HCT116 (cell line): ENCODE measurements at regions not wholly inside any gene's neighbourhood (a gene's known extent, or its start where the extent isn't known, plus 50 kb on each side); places are given as distances from the start of the nearest gene placed in this dataset.

Experiments used
- ATAC-seq: fragments of 200-7000 bp; cut with Tn5 transposase; 2 replicates; pipeline ENCODE4 v1.9.1; 2020; ENCODE audit warnings: mild to moderate bottlenecking, moderate library complexity
- BruUV-seq: library from RNA; stranded (reverse); fragments of 400-500 nt; replicated peaks from 2 replicates; lab custom pipeline; 2021; lab: Mats Ljungman, UMichigan
- CTCF ChIA-PET: fragments of 300-600 bp; sonication (Branson Sonifier 250); formaldehyde crosslinking; loops from one replicate; lab custom pipeline; 2021; ENCODE audit warnings: antibody characterized with exemption; lab: Charles Lee
- POLR2A ChIA-PET: fragments of 300-600, 350-600 bp; sonication (Branson Sonifier 250); formaldehyde crosslinking; loops from one replicate; lab custom pipeline; 2021; ENCODE audit warnings: antibody characterized with exemption; lab: Charles Lee
- RAD21 ChIA-PET, 2 experiments: fragments of 300-600 bp; sonication (Branson Sonifier 250); formaldehyde crosslinking; loops; one replicate each; lab custom pipeline; 2023; ENCODE audit warnings: low total read pairs in 2 of 2; ENCODE audit not compliant: uncharacterized antibody in 2 of 2, unreplicated experiment in 2 of 2, low non-redundant PET in 1 of 2; lab: Charles Lee
- DNase-seq: peaks from one replicate; pipeline ENCODE4 v3.0.0-alpha.2; 2010; ENCODE audit warnings: low read depth, low spot score
- H2AFZ ChIP-seq: fragments of 200-600 bp; shearing (Covaris generic), sonication (generic); 2 replicates; pipeline ENCODE4 v1.6.1; 2017; ENCODE audit warnings: low read depth, mixed run types, mixed read lengths, antibody characterized with exemption, low read length; ENCODE audit not compliant: poor library complexity, severe bottlenecking
- H3K27ac ChIP-seq: 2 replicates; pipeline ENCODE4 v1.5.1; 2012; ENCODE audit warnings: low read depth, low read length
- H3K27me3 ChIP-seq: fragments of 200-600 bp; sonication (generic); 2 replicates; pipeline ENCODE4 v1.6.1; 2016; ENCODE audit warnings: mixed run types, low read length, mixed read lengths; ENCODE audit not compliant: insufficient read depth
- H3K36me3 ChIP-seq, 2 experiments: fragments of 200-500 bp in 1 of 2; fragments of 200-600 bp in 1 of 2; sonication (Bioruptor generic) in 1 of 2; sonication (generic) in 1 of 2; 2 replicates each; pipeline versions ENCODE4 v1.5.1 to v1.6.1; 2014 to 2016; ENCODE audit warnings: low read length in 2 of 2, inconsistent platforms in 1 of 2, mixed read lengths in 1 of 2, mixed run types in 1 of 2; ENCODE audit not compliant: insufficient read depth in 2 of 2, control insufficient read depth in 1 of 2
- H3K4me1 ChIP-seq, 2 experiments: fragments of 200-600 bp in 1 of 2; sonication (generic) in 1 of 2; 2 replicates each; pipeline versions ENCODE4 v1.5.1 to v1.6.1; 2012 to 2017; ENCODE audit warnings: low read length in 2 of 2, inconsistent platforms in 1 of 2, mild to moderate bottlenecking in 1 of 2, mixed read lengths in 1 of 2, mixed run types in 1 of 2, moderate library complexity in 1 of 2; ENCODE audit not compliant: insufficient read depth in 2 of 2, control insufficient read depth in 1 of 2
- H3K4me2 ChIP-seq: fragments of 200-600 bp; sonication (generic); 2 replicates; pipeline ENCODE4 v1.6.1; 2017; ENCODE audit warnings: mixed run types, low read length, mixed read lengths
- H3K4me3 ChIP-seq, 2 experiments: fragments of 200-600 bp in 1 of 2; sonication (generic) in 1 of 2; replicated peaks in 1 of 2; 2 replicates each; pipeline ENCODE4 v1.5.1; 2011 to 2016; ENCODE audit warnings: low read length in 2 of 2, control low read depth in 1 of 2, low read depth in 1 of 2, mild to moderate bottlenecking in 1 of 2, mixed read lengths in 1 of 2, mixed run types in 1 of 2
- H3K79me2 ChIP-seq: fragments of 200-600 bp; sonication (generic); 2 replicates; pipeline ENCODE4 v1.6.1; 2017; ENCODE audit warnings: mild to moderate bottlenecking, mixed run types, low read length, moderate library complexity, mixed read lengths; ENCODE audit not compliant: insufficient read depth
- H3K9ac ChIP-seq: fragments of 200-600 bp; sonication (generic); 2 replicates; pipeline ENCODE4 v1.6.1; 2016; ENCODE audit warnings: low read length, mixed read lengths
- H3K9me2 ChIP-seq: fragments of 200-600 bp; sonication (generic), shearing (Covaris generic); 2 replicates; pipeline ENCODE4 v1.6.1; 2017; ENCODE audit warnings: mixed run types, mild to moderate bottlenecking, moderate library complexity; ENCODE audit not compliant: insufficient read depth
- H3K9me3 ChIP-seq, 2 experiments: fragments of 200-500 bp in 1 of 2; fragments of 200-600 bp in 1 of 2; sonication (Bioruptor generic) in 1 of 2; sonication (generic) in 1 of 2; 2 replicates each; pipeline ENCODE4 v1.6.1; 2014 to 2017; ENCODE audit warnings: low read length in 2 of 2, mixed read lengths in 2 of 2, inconsistent platforms in 1 of 2, low read depth in 1 of 2, mild to moderate bottlenecking in 1 of 2, mixed run types in 1 of 2, moderate library complexity in 1 of 2; ENCODE audit not compliant: control insufficient read depth in 1 of 2, insufficient read depth in 1 of 2
- H4K20me1 ChIP-seq: fragments of 200-600 bp; sonication (generic), shearing (Covaris generic); 2 replicates; pipeline ENCODE4 v1.6.1; 2017; ENCODE audit warnings: mixed run types, mild to moderate bottlenecking, moderate library complexity; ENCODE audit not compliant: insufficient read depth
- ATF3 ChIP-seq: IDR thresholded peaks from 2 replicates; pipeline ENCODE4 v1.6.1; 2012
- CBX3 ChIP-seq: IDR thresholded peaks from 2 replicates; pipeline ENCODE4 v1.6.1; 2012; ENCODE audit warnings: low read depth
- CEBPB ChIP-seq: IDR thresholded peaks from 2 replicates; pipeline ENCODE4 v1.6.1; 2012; ENCODE audit warnings: low read depth
- ELF1 ChIP-seq: IDR thresholded peaks from 2 replicates; pipeline ENCODE4 v1.6.1; 2012; ENCODE audit warnings: low read depth, borderline replicate concordance
- EZH2 ChIP-seq: fragments of 200-600 bp; sonication (generic); IDR thresholded peaks from 2 replicates; pipeline ENCODE4 v1.6.1; 2017; ENCODE audit warnings: antibody characterized with exemption, mixed run types
- EZH2phosphoT487 ChIP-seq: fragments of 200-600 bp; IDR thresholded peaks from 2 replicates; pipeline ENCODE4 v1.6.1; 2018; ENCODE audit warnings: antibody characterized with exemption, borderline replicate concordance
- POLR2AphosphoS5 ChIP-seq: IDR thresholded peaks from 2 replicates; pipeline ENCODE4 v1.6.1; 2011; ENCODE audit warnings: mild to moderate bottlenecking, low read depth, low read length, moderate library complexity
- RAD21 ChIP-seq: IDR thresholded peaks from 2 replicates; pipeline ENCODE4 v1.6.1; 2012; ENCODE audit warnings: low read depth, mild to moderate bottlenecking
- SP1 ChIP-seq: IDR thresholded peaks from 2 replicates; pipeline ENCODE4 v1.6.1; 2012; ENCODE audit warnings: low read depth
- SRF ChIP-seq: IDR thresholded peaks from 2 replicates; pipeline ENCODE4 v1.6.1; 2012; ENCODE audit warnings: low read depth
- ZBTB33 ChIP-seq: IDR thresholded peaks from 2 replicates; pipeline ENCODE4 v1.6.1; 2011; ENCODE audit warnings: mild to moderate bottlenecking, low read length, moderate library complexity; ENCODE audit not compliant: insufficient replicate concordance; ENCODE audit errors: extremely low read depth
- ZFX ChIP-seq: fragments of 450-650 bp; IDR thresholded peaks from 2 replicates; pipeline ENCODE4 v1.6.1; 2017
- ZNF274 ChIP-seq: fragments of 200-500 bp; sonication (Bioruptor generic); IDR thresholded peaks from 2 replicates; pipeline ENCODE4 v1.6.1; 2014; ENCODE audit warnings: mild to moderate bottlenecking, low read depth, low read length, inconsistent platforms
- intact Hi-C: fragments of 100-400 bp; cut with micrococcal nuclease; formaldehyde crosslinking; loops from 2 replicates; pipeline ENCODE4 v1.10.0; 2022
- TF ChIP-seq, protein P1 (sequence below), 3 experiments: fragments of 200-600 bp in 1 of 3; sonication (generic) in 1 of 3; IDR thresholded peaks in 2 of 3; conservative IDR thresholded peaks in 1 of 3; 2 replicates each; pipeline ENCODE4 v1.5.1; 2012 to 2017; ENCODE audit warnings: low read depth in 2 of 3, low read length in 2 of 3, antibody characterized with exemption in 1 of 3, borderline replicate concordance in 1 of 3, control low read depth in 1 of 3, mild to moderate bottlenecking in 1 of 3, mixed read lengths in 1 of 3, mixed run types in 1 of 3, moderate library complexity in 1 of 3; ENCODE audit not compliant: insufficient read depth in 1 of 3

GRCh38 chr10:33974976-33975478, 640.6 kb upstream of the NRP1 start:
- H3K27me3 ChIP-seq, result no peaks in the 10 kb centered on the region
- H3K36me3 ChIP-seq, result no peaks in the 10 kb centered on the region
- ChIA-PET CTCF (no interaction called here), RAD21 (no interaction called here), POLR2A (no interaction called here)
- H3K4me1 ChIP-seq, result no peaks in the 10 kb centered on the region
- no peak for ATAC-seq
- no peak overlapping the region for H3K4me3 ChIP-seq
- no peaks in the 10 kb centered on the region for H4K20me1 ChIP-seq
- H3K9me2 ChIP-seq, result no peaks in the 10 kb centered on the region
- no peaks in the 10 kb centered on the region for H3K9me3 ChIP-seq
- H2AFZ ChIP-seq, result no peak overlapping the region
- H3K27ac ChIP-seq, result no peak overlapping the region
- H3K79me2 ChIP-seq, result no peaks in the 10 kb centered on the region
- no peak overlapping the region for H3K9ac ChIP-seq
- BruUV-seq, result no TSS peak
- no peak for DNase-seq
- intact Hi-C loops, result no loop called here
- H3K4me2 ChIP-seq, result no peak overlapping the region
- TF ChIP-seq EZH2phosphoT487 (no peak), EZH2 (no peak), RAD21 (no peak), CEBPB (no peak), POLR2AphosphoS5 (no peak), ELF1 (no peak), ATF3 (no peak), SP1 (no peak), ZBTB33 (no peak), CBX3 (no peak), ZNF274 (no peak), SRF (no peak), ZFX (no peak)
- TF ChIP-seq, protein P1, sequence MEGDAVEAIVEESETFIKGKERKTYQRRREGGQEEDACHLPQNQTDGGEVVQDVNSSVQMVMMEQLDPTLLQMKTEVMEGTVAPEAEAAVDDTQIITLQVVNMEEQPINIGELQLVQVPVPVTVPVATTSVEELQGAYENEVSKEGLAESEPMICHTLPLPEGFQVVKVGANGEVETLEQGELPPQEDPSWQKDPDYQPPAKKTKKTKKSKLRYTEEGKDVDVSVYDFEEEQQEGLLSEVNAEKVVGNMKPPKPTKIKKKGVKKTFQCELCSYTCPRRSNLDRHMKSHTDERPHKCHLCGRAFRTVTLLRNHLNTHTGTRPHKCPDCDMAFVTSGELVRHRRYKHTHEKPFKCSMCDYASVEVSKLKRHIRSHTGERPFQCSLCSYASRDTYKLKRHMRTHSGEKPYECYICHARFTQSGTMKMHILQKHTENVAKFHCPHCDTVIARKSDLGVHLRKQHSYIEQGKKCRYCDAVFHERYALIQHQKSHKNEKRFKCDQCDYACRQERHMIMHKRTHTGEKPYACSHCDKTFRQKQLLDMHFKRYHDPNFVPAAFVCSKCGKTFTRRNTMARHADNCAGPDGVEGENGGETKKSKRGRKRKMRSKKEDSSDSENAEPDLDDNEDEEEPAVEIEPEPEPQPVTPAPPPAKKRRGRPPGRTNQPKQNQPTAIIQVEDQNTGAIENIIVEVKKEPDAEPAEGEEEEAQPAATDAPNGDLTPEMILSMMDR (IDR thresholded peaks at IDR 0.05 in 2 of 3, conservative IDR thresholded peaks at IDR 0.05 in 1 of 3; ENCODE audit: borderline replicate concordance in 1 of 3, insufficient read depth in 1 of 3, low read depth in 2 of 3, low read length in 2 of 3), result no peak
